CD14-positive monocyte (primary cell): ENCODE measurements at regions not wholly inside any gene's neighbourhood (a gene's known extent, or its start where the extent isn't known, plus 50 kb on each side); places are given as distances from the start of the nearest gene placed in this dataset.

Experiments
- DNase-seq, 3 donors: peaks; one replicate each; pipeline ENCODE4 v3.0.0-alpha.2; 2011 to 2022
- H2AFZ ChIP-seq: 2 replicates; pipeline ENCODE4 v1.6.0; 2012; ENCODE audit warnings: mild to moderate bottlenecking, low read depth, low read length, inconsistent platforms; ENCODE audit not compliant: insufficient read depth, poor library complexity, severe bottlenecking
- H3K27ac ChIP-seq, 2 donors: 1 replicate in 1 of 2; 2 replicates in 1 of 2; pipeline ENCODE4 v1.5.1; 2012 to 2013; ENCODE audit warnings: low read length in 2 of 2, control low read depth in 1 of 2, inconsistent platforms in 1 of 2, low read depth in 1 of 2, mild to moderate bottlenecking in 1 of 2
- H3K27me3 ChIP-seq, 2 donors: one replicate each; pipeline versions ENCODE4 v1.6.0 to v1.6.1; 2011 to 2013; ENCODE audit warnings: low read length in 2 of 2; ENCODE audit not compliant: control insufficient read depth in 2 of 2, insufficient read depth in 2 of 2
- H3K36me3 ChIP-seq, 2 donors: replicated peaks in 1 of 2; 1 replicate in 1 of 2; 2 replicates in 1 of 2; pipeline versions ENCODE4 v1.5.1 to v1.6.1; 2012 to 2013; ENCODE audit warnings: low read length in 2 of 2, control low read depth in 1 of 2, inconsistent platforms in 1 of 2, mild to moderate bottlenecking in 1 of 2; ENCODE audit not compliant: insufficient read depth in 2 of 2, control insufficient read depth in 1 of 2
- H3K4me1 ChIP-seq, 2 donors: 1 replicate in 1 of 2; 2 replicates in 1 of 2; pipeline versions ENCODE4 v1.5.1 to v1.6.1; 2012 to 2013; ENCODE audit warnings: low read length in 2 of 2, control low read depth in 1 of 2, inconsistent platforms in 1 of 2, mild to moderate bottlenecking in 1 of 2, moderate library complexity in 1 of 2; ENCODE audit not compliant: insufficient read depth in 2 of 2, control insufficient read depth in 1 of 2
- H3K4me2 ChIP-seq: replicated peaks from 2 replicates; pipeline ENCODE3; 2012; ENCODE audit warnings: low read length, moderate library complexity, mild to moderate bottlenecking; ENCODE audit not compliant: poor library complexity, severe bottlenecking; ENCODE audit errors: extremely low read depth
- H3K4me3 ChIP-seq, 3 experiments: fragments of 200-600 bp in 1 of 3; sonication (generic) in 1 of 3; replicated peaks in 1 of 3; 1 replicate in 2 of 3; 2 replicates in 1 of 3; pipeline ENCODE4 v1.5.1; 2011 to 2013; ENCODE audit warnings: low read length in 3 of 3, mild to moderate bottlenecking in 3 of 3, control low read depth in 2 of 3, low read depth in 2 of 3, inconsistent platforms in 1 of 3, moderate library complexity in 1 of 3
- H3K79me2 ChIP-seq: 2 replicates; pipeline ENCODE4 v1.6.0; 2012; ENCODE audit warnings: mild to moderate bottlenecking, control low read depth, inconsistent platforms, low read length, moderate library complexity; ENCODE audit not compliant: insufficient read depth
- H3K9ac ChIP-seq: 2 replicates; pipeline ENCODE4 v1.6.0; 2017; ENCODE audit warnings: low read length, mild to moderate bottlenecking; ENCODE audit not compliant: insufficient read depth, poor library complexity, severe bottlenecking
- H3K9me3 ChIP-seq, 2 donors: replicated peaks in 1 of 2; 1 replicate in 1 of 2; 2 replicates in 1 of 2; pipeline versions ENCODE4 v1.5.1 to v1.6.1; 2012 to 2013; ENCODE audit warnings: low read length in 2 of 2, control low read depth in 1 of 2; ENCODE audit not compliant: control insufficient read depth in 1 of 2, insufficient read depth in 1 of 2
- H4K20me1 ChIP-seq: 2 replicates; pipeline ENCODE4 v1.6.0; 2012; ENCODE audit warnings: mild to moderate bottlenecking, low read length, control low read depth, moderate library complexity; ENCODE audit not compliant: insufficient read depth
- H3K27ac Mint-ChIP-seq, 7 donors: one replicate each; pipeline ENCODE4 v1.8.0; 2020; ENCODE audit warnings: mild to moderate bottlenecking in 7 of 7, mixed read lengths in 7 of 7, moderate library complexity in 6 of 7, inconsistent platforms in 2 of 7
- H3K27me3 Mint-ChIP-seq, 3 donors: one replicate each; pipeline ENCODE4 v1.8.0; 2021 to 2022; ENCODE audit warnings: low read depth in 3 of 3, mild to moderate bottlenecking in 3 of 3, mixed read lengths in 3 of 3, moderate library complexity in 3 of 3, inconsistent platforms in 1 of 3
- H3K36me3 Mint-ChIP-seq, 2 donors: one replicate each; pipeline ENCODE4 v1.8.0; 2020; ENCODE audit warnings: mixed read lengths in 2 of 2, inconsistent platforms in 1 of 2, mild to moderate bottlenecking in 1 of 2
- H3K4me1 Mint-ChIP-seq: one replicate; pipeline ENCODE4 v1.8.0; 2020; ENCODE audit warnings: mild to moderate bottlenecking, mixed read lengths
- H3K4me3 Mint-ChIP-seq, 2 donors: one replicate each; pipeline ENCODE4 v1.8.0; 2020; ENCODE audit warnings: mild to moderate bottlenecking in 2 of 2, mixed read lengths in 2 of 2, moderate library complexity in 1 of 2
- H3K9me3 Mint-ChIP-seq, 7 donors: one replicate each; pipeline ENCODE4 v1.8.0; 2020 to 2022; ENCODE audit warnings: mixed read lengths in 7 of 7, mild to moderate bottlenecking in 6 of 7, moderate library complexity in 6 of 7, inconsistent platforms in 2 of 7
- CTCF ChIP-seq: fragments of 200-600 bp; IDR thresholded peaks from one replicate; pipeline ENCODE4 v1.8.0; 2022; ENCODE audit warnings: antibody characterized with exemption, mild to moderate bottlenecking
- WGBS: methylation state at CpG from one replicate; pipeline ENCODE4 v1.1.5; 2013; ENCODE audit warnings: missing lambda C conversion rate; ENCODE audit not compliant: insufficient coverage; 5-methylcytosine and 5-hydroxymethylcytosine counted together
- intact Hi-C, 2 donors: fragments of 100-400 bp; cut with micrococcal nuclease; formaldehyde crosslinking; loops; one replicate each; pipeline versions ENCODE4 v1.15.0 to v1.15.1; 2023

DNA sequence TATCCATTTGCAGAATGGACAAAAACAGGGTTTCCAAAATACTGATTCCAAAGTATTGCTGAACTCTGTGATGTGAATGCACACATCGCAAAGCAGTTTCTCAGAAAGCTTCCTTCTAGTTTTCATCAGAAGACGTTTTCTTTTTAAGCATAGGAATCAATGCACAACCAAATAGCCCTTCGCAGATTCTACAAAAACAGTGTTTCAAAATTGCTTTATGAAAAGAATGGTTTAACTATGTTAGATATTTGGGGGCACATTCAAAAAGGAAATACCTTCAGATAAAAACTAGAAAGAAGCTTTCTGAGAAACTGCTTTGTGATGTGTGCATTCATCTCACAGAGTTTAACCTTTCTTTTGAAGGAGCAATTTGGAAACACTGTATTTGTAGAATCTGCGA lies 569.7 kb downstream of the ALG10 start:
- WGBS: 100% methylated on average over 1 of the region's 4 CpGs
- intact Hi-C loops: no loop called here
- Histone ChIP-seq H3K4me2 (no peak overlapping the region), H3K9me3 (peaks cover 16 to 100% of the 10 kb centered on the region in 2 donors), H3K4me3 (no peak overlapping the region), H3K4me1 (no peaks in the 10 kb centered on the region), H3K79me2 (no peaks in the 10 kb centered on the region), H3K27ac (no peak overlapping the region), H2AFZ (no peak overlapping the region), H3K9ac (no peak overlapping the region), H4K20me1 (no peaks in the 10 kb centered on the region), H3K27me3 (no peaks in the 10 kb centered on the region), H3K36me3 (no peaks in the 10 kb centered on the region)
- Mint-ChIP-seq H3K36me3 (no peaks in the 10 kb centered on the region), H3K9me3 (peaks cover 25 to 74% (median 41%) of the 10 kb centered on the region in 7 donors), H3K27ac (no peak overlapping the region), H3K4me1 (no peaks in the 10 kb centered on the region), H3K4me3 (no peak overlapping the region), H3K27me3 (no peaks in the 10 kb centered on the region)
- TF ChIP-seq CTCF: no peak
- no peak for DNase-seq

DNA sequence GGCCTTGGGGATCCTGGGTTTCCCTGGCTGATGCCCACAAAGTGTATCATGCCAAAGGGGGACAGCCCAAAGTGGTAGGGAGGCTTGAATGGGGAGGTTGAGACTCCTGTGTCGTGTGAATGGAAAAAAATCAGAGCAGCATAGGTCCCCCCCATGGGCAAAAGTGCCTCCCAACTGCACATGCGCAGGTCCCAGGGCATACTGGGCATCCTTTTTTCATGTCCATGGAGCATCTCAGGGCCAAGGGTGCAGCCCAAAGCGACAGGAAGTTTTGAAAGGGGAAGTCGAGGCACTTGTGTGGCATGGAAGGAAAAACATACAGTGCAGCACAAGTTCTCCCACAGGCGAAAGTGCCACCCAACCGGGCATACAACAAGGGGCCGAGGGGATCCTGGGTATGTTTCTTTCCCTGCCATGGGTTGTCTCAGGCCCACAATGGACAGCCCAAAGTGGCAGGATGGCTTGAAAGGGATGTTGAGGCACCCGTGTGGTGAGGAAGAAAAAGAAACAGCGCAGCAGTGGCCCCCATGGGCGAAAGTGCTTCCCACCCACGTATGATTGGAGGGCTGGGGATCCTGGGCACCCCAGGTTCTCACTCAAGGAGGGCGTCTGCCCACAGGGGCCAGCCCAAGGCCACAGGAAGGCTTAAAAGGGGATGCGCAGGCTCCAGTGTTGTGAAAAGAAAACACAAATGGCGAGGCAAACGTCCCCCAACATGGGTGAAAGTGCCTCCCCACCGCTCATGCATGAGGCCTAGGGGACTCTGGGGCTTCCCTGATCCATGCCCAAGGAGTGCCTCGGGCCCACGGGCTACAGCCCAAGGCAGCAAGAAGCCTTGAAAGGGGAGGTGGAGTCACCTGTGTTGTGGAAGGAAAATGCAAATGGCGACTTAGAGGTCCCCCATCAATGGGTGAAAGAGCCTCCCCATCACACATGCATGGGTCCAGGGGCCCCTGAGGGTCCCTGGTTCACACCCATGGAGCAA lies 573.7 kb downstream of the ALG10 start:
- H3K4me2 ChIP-seq: no peak overlapping the region
- peak overlapping the region in 1 of 3 experiments; percentile 10 for H3K4me3 ChIP-seq
- Mint-ChIP-seq H3K27me3 (no peaks in the 10 kb centered on the region), H3K9me3 (peaks cover 50 to 78% (median 65%) of the 10 kb centered on the region in 7 donors), H3K36me3 (no peaks in the 10 kb centered on the region), H3K27ac (no peak overlapping the region), H3K4me1 (no peaks in the 10 kb centered on the region), H3K4me3 (no peak overlapping the region)
- no peaks in the 10 kb centered on the region for H3K79me2 ChIP-seq
- H3K27me3 ChIP-seq: no peaks in the 10 kb centered on the region
- H3K36me3 ChIP-seq: no peaks in the 10 kb centered on the region
- H2AFZ ChIP-seq: no peak overlapping the region
- H3K9me3 ChIP-seq: peaks cover 56 to 100% of the 10 kb centered on the region in 2 donors
- intact Hi-C loops: no loop called here
- WGBS: 71% methylated on average over 15 of the region's 19 CpGs
- no peak for DNase-seq
- H3K4me1 ChIP-seq: no peaks in the 10 kb centered on the region
- TF ChIP-seq CTCF: no peak
- no peak overlapping the region for H3K9ac ChIP-seq
- H4K20me1 ChIP-seq: no peaks in the 10 kb centered on the region
- no peak overlapping the region for H3K27ac ChIP-seq
